PC-9 (cell line): ENCODE measurements at regions not wholly inside any gene's neighbourhood (a gene's known extent, or its start where the extent isn't known, plus 50 kb on each side); places are given as distances from the start of the nearest gene placed in this dataset.

Experiments
- EZH2 ChIP-seq: fragments of 200-600 bp; sonication (generic); IDR thresholded peaks from 2 replicates; pipeline ENCODE4 v1.8.0; 2017; ENCODE audit warnings: antibody characterized with exemption, low read depth
- TF ChIP-seq, protein P1 (sequence below): fragments of 200-600 bp; sonication (generic); conservative IDR thresholded peaks from 2 replicates; pipeline ENCODE4 v1.6.1; 2017; ENCODE audit warnings: mixed run types, antibody characterized with exemption, mild to moderate bottlenecking, moderate library complexity

DNA sequence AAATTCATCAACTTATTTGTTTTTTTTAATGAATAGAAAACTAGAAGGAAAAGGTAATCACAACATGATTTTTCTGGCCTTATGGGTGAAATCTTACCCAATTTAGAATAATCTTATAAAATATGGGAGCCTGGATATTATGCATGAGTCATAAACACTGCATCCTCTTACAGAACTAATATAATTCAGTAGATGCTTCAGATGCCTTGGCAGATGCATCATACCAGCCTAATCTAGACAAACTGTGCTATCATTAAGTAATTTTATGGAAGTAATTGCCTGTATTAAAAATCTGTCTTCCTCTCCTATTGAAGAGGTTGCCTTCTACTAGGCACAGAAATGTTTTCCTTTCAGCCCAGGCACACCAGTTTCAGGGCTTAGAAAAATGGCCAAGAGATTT, 2384.6 kb upstream of the WWC1 start:
- TF ChIP-seq, protein P1, sequence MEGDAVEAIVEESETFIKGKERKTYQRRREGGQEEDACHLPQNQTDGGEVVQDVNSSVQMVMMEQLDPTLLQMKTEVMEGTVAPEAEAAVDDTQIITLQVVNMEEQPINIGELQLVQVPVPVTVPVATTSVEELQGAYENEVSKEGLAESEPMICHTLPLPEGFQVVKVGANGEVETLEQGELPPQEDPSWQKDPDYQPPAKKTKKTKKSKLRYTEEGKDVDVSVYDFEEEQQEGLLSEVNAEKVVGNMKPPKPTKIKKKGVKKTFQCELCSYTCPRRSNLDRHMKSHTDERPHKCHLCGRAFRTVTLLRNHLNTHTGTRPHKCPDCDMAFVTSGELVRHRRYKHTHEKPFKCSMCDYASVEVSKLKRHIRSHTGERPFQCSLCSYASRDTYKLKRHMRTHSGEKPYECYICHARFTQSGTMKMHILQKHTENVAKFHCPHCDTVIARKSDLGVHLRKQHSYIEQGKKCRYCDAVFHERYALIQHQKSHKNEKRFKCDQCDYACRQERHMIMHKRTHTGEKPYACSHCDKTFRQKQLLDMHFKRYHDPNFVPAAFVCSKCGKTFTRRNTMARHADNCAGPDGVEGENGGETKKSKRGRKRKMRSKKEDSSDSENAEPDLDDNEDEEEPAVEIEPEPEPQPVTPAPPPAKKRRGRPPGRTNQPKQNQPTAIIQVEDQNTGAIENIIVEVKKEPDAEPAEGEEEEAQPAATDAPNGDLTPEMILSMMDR = no peak
- no peak for TF ChIP-seq EZH2
